ENCODE measurements at regions not wholly inside any gene's neighbourhood (a gene's known extent, or its start where the extent isn't known, plus 50 kb on each side); places are given as distances from the start of the nearest gene placed in this dataset.

DNA sequence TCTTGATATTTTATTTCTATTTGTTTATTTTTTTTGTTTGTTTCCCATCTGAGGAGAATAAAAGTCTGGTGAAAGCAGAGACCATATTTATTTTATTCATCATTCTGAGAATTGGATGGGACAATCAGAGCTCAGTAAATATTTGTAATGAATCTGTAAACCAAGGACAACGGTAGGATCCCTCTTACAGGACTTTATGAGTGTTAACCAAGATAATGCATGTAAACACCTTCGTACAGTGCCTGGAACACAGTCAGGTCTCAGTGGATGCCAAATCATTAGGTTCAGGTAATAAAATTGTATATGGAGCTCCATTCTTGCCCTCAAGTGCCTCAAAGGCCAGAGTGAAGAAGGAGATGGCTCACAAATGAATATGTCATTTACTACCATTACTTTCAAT lies 288.7 kb downstream of the PAX1 start (continued):
- TF ChIP-seq NRF1 (IDR thresholded peaks at IDR 0.05; ENCODE audit: low read depth, low read length), result no peak

DNA sequence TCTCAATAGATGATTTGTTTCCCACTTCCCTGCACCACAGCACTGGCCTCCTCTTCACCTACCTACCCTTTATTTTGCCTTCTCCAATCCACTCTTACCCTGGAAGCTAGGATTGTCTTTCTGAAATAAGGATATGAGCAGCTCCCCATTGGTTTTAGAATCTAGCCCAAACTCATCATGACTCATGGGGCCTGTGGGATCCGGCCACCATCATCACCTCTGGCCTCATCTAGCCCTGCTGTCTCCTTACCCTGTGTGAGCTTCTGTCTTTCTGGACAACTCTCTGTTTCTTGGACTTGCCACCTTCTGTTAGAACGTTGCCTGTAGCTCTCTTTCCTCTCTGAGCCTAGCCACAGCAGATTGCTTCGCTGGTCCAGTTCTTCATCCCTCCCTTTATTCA lies 277.1 kb downstream of the PAX1 start:
- Histone ChIP-seq H4K91ac (replicated peaks; ENCODE audit: insufficient read length, low read length) (no peak overlapping the region), H2AK5ac (ENCODE audit: low read depth, low read length) (no peak overlapping the region), H2BK12ac (ENCODE audit: low read depth, low read length) (no peak overlapping the region), H3K9me3 (ENCODE audit: insufficient read depth in 2 of 2, low read depth in 1 of 2, low read length in 1 of 2) (no peaks in the 10 kb centered on the region), H3K36me3 (ENCODE audit: control insufficient read depth in 2 of 4, insufficient read depth in 4 of 4, low read length in 3 of 4) (no peaks in the 10 kb centered on the region), H2BK20ac (ENCODE audit: low read length) (no peak overlapping the region), H3K23ac (ENCODE audit: insufficient read length) (no peak overlapping the region), H2AFZ (ENCODE audit: low read length) (no peak overlapping the region), H3K18ac (ENCODE audit: extremely low read depth, low read length) (no peak overlapping the region), H4K8ac (ENCODE audit: extremely low read depth, insufficient read depth, low read length) (no peak overlapping the region), H2BK5ac (ENCODE audit: low read depth, low read length) (no peak overlapping the region), H3K4ac (replicated peaks; ENCODE audit: insufficient read length, low read depth, low read length) (no peak overlapping the region), H3K79me1 (ENCODE audit: low read depth, low read length) (no peaks in the 10 kb centered on the region), H3K56ac (replicated peaks; ENCODE audit: insufficient read length, low read depth, low read length) (no peak overlapping the region), H3K4me2 (ENCODE audit: insufficient read depth in 1 of 2, low read depth in 2 of 2, low read length in 2 of 2) (no peak overlapping the region), H3K9ac (replicated peaks in 1 of 4; ENCODE audit: extremely low read depth in 1 of 4, low read depth in 3 of 4, low read length in 3 of 4) (no peak overlapping the region), H3K27me3 (replicated peaks in 1 of 4; ENCODE audit: control insufficient read depth in 3 of 4, extremely low read depth in 1 of 4, insufficient read depth in 3 of 4, low read length in 3 of 4) (no peaks in the 10 kb centered on the region), H2BK15ac (ENCODE audit: low read length) (no peak overlapping the region), H2BK120ac (replicated peaks; ENCODE audit: low read depth, low read length) (no peak overlapping the region), H4K20me1 (replicated peaks in 1 of 2; ENCODE audit: control insufficient read depth in 1 of 2, insufficient read depth in 2 of 2, low read length in 2 of 2) (no peaks in the 10 kb centered on the region), H3K14ac (ENCODE audit: insufficient read length) (no peak overlapping the region), H3K79me2 (ENCODE audit: control insufficient read depth in 1 of 2, insufficient read depth in 2 of 2, low read length in 2 of 2) (no peaks in the 10 kb centered on the region), H3K4me1 (replicated peaks in 1 of 4; ENCODE audit: control insufficient read depth in 3 of 4, insufficient read depth in 4 of 4, low read length in 3 of 4) (no peaks in the 10 kb centered on the region), H4K5ac (ENCODE audit: insufficient read length, low read depth, low read length) (no peak overlapping the region), H3K4me3 (ENCODE audit: extremely low read depth in 1 of 4, insufficient read depth in 2 of 4, low read depth in 3 of 4, low read length in 4 of 4) (no peak overlapping the region), H3K23me2 (ENCODE audit: low read depth, low read length) (no peaks in the 10 kb centered on the region), H3K27ac (ENCODE audit: low read depth, low read length) (no peak overlapping the region)
- DNase-seq (ENCODE audit: low read depth in 1 of 2, low spot score in 2 of 2) (no peak), FAIRE-seq (no peak)
- POLR2A ChIA-PET (ENCODE audit: partially characterized antibody), result no interaction called here
- CTCF ChIA-PET (ENCODE audit: partially characterized antibody), result interaction anchor here (1.0 kb wide), 1 partner anchor 280 kb away, joined by 4 read pairs; no protein-coding TSS in a partner anchor
- 85% methylated on average over 3 of the region's 3 CpGs; no CpG with 5 or more reads in 1 of the 2 experiments for WGBS, 2 experiments (ENCODE audit: extremely low coverage in 1 of 2, insufficient coverage in 1 of 2, insufficient read length in 1 of 2, insufficient replicate concordance in 2 of 2, low coverage in 1 of 2, low lambda C conversion rate in 2 of 2, missing lambda C conversion rate in 1 of 2)
- no peak for TF ChIP-seq RNF2 (IDR thresholded peaks at IDR 0.05; ENCODE audit: borderline replicate concordance, low read depth, low read length, missing control alignments, poor library complexity, severe bottlenecking)
- no peak for TF ChIP-seq SIRT6 (IDR thresholded peaks at IDR 0.05; ENCODE audit: low read length)
- TF ChIP-seq, protein P1, sequence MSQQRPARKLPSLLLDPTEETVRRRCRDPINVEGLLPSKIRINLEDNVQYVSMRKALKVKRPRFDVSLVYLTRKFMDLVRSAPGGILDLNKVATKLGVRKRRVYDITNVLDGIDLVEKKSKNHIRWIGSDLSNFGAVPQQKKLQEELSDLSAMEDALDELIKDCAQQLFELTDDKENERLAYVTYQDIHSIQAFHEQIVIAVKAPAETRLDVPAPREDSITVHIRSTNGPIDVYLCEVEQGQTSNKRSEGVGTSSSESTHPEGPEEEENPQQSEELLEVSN (IDR thresholded peaks at IDR 0.05), result no peak
- TF ChIP-seq ASH2L (IDR thresholded peaks at IDR 0.05; ENCODE audit: low read length), result no peak
- no peak for TF ChIP-seq SUZ12 (IDR thresholded peaks at IDR 0.05; ENCODE audit: low read length)
- no peak for TF ChIP-seq RFX5 (IDR thresholded peaks at IDR 0.05; ENCODE audit: borderline replicate concordance, low read depth, low read length)
- TF ChIP-seq, protein P2, sequence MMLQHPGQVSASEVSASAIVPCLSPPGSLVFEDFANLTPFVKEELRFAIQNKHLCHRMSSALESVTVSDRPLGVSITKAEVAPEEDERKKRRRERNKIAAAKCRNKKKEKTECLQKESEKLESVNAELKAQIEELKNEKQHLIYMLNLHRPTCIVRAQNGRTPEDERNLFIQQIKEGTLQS (IDR thresholded peaks at IDR 0.05; ENCODE audit: insufficient read depth, low read depth, low read length), result no peak
- TF ChIP-seq BRCA1 (IDR thresholded peaks at IDR 0.05; ENCODE audit: low read depth, low read length), result no peak
- no peak for TF ChIP-seq CEBPB (IDR thresholded peaks at IDR 0.05; ENCODE audit: low read depth, low read length)
- TF ChIP-seq SP2 (IDR thresholded peaks at IDR 0.05; ENCODE audit: low read length), result no peak
- no peak for TF ChIP-seq TBP (IDR thresholded peaks at IDR 0.05; ENCODE audit: low read depth, low read length)
- no peak for TF ChIP-seq FOSL1 (IDR thresholded peaks at IDR 0.05; ENCODE audit: insufficient read depth, low read depth, low read length)

Data from H1 (cell line).